Smooth muscle cell (in vitro differentiated cells): ENCODE measurements at regions not wholly inside any gene's neighbourhood (a gene's known extent, or its start where the extent isn't known, plus 50 kb on each side); places are given as distances from the start of the nearest gene placed in this dataset.
A peak's percentile ranks its signal among the peaks of the same experiment; 100 is the strongest.
"Not testable (repeated sequence)": the region's sequence is repeated elsewhere in the genome, so short reads cannot be mapped to it uniquely, and the experiment has no call there.

Experiments used
- DNase-seq: peaks from one replicate; lab custom pipeline; 2025; ENCODE audit not compliant: unreplicated experiment; lab: John Stamatoyannopoulos, UW
- H2AFZ ChIP-seq: fragments of 200-600 bp; sonication (generic); 2 replicates; pipeline ENCODE4 v1.6.0; 2016; ENCODE audit warnings: antibody characterized with exemption, low read depth, mild to moderate bottlenecking
- H3F3A ChIP-seq: fragments of 200-600 bp; sonication (generic); 2 replicates; pipeline ENCODE4 v1.6.0; 2017; ENCODE audit warnings: antibody characterized with exemption, low read depth
- H3K27ac ChIP-seq: fragments of 200-600 bp; sonication (generic); 2 replicates; pipeline ENCODE4 v1.5.1; 2016; ENCODE audit warnings: low read depth, mild to moderate bottlenecking
- H3K27me3 ChIP-seq: fragments of 200-600 bp; sonication (generic); 2 replicates; pipeline ENCODE4 v1.6.1; 2016; ENCODE audit warnings: low read depth, mild to moderate bottlenecking
- H3K36me3 ChIP-seq: fragments of 200-600 bp; sonication (generic); 2 replicates; pipeline ENCODE4 v1.5.1; 2016; ENCODE audit warnings: low read depth
- H3K4me1 ChIP-seq: fragments of 200-600 bp; sonication (generic); 2 replicates; pipeline ENCODE4 v1.5.1; 2016; ENCODE audit warnings: low read depth
- H3K4me2 ChIP-seq: fragments of 200-600 bp; sonication (generic); 2 replicates; pipeline ENCODE4 v1.6.0; 2016; ENCODE audit warnings: mild to moderate bottlenecking
- H3K4me3 ChIP-seq: fragments of 200-600 bp; sonication (generic); 2 replicates; pipeline ENCODE4 v1.5.1; 2016; ENCODE audit warnings: mild to moderate bottlenecking
- H3K79me2 ChIP-seq: fragments of 200-600 bp; sonication (generic); 2 replicates; pipeline ENCODE4 v1.6.0; 2016; ENCODE audit warnings: low read depth, mild to moderate bottlenecking
- H3K9ac ChIP-seq: fragments of 200-600 bp; sonication (generic); 2 replicates; pipeline ENCODE4 v1.6.0; 2016; ENCODE audit warnings: low read depth
- H3K9me3 ChIP-seq: fragments of 200-600 bp; sonication (generic); replicated peaks from 2 replicates; pipeline ENCODE4 v1.5.1; 2016; ENCODE audit warnings: low read depth
- H4K20me1 ChIP-seq: fragments of 200-600 bp; sonication (generic); 2 replicates; pipeline ENCODE4 v1.6.0; 2016; ENCODE audit warnings: low read depth
- WGBS: methylation state at CpG from one replicate; pipeline ENCODE4 v1.1.7; 2016; ENCODE audit warnings: low lambda C conversion rate; 5-methylcytosine and 5-hydroxymethylcytosine counted together

DNA sequence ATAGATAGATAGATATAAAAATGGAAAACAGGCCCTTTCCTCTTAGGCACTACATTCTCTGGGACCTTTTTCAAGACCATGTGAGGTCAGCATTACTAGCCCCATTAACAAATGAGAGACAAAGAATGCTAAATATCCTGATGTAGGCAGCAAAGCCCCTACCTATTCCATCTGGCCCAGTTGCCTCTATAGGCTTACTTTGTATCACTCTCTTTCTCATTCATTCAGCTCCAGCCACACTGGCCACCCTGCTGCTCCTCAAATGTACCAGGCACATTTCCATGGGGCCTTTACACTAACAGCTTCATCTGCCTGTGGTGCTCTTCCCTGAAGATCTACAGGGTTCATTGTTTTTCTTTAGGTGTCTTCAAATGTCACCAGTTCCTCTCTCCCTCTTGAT lies 156.4 kb downstream of the SPDYE17 start:
- not testable (repeated sequence) for H4K20me1 ChIP-seq, H2AFZ ChIP-seq, H3F3A ChIP-seq, H3K27me3 ChIP-seq, H3K4me3 ChIP-seq, H3K4me1 ChIP-seq, H3K9me3 ChIP-seq, H3K4me2 ChIP-seq, H3K27ac ChIP-seq, DNase-seq, H3K79me2 ChIP-seq, H3K9ac ChIP-seq, H3K36me3 ChIP-seq

DNA sequence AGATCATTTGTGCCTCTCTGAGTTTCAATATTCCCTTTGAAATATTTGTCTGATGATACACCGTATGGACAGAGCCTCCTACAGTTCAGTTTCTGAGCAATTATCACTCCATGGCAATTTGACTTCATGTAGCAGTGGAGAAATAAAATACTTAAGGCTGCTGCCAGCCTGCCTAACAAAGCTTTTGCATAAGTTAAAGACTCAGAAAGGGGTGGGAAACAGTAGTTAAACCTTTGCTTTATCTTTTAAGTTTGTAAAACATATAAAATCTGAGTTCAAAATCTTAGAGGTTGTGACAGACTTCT lies 161.7 kb downstream of the SPDYE17 start:
- not testable (repeated sequence) for H3K9ac ChIP-seq, H3K9me3 ChIP-seq, H2AFZ ChIP-seq, H3F3A ChIP-seq, H3K27ac ChIP-seq, H3K4me2 ChIP-seq, H3K4me3 ChIP-seq, DNase-seq, H4K20me1 ChIP-seq, H3K4me1 ChIP-seq, H3K79me2 ChIP-seq, H3K36me3 ChIP-seq, H3K27me3 ChIP-seq
- 9% methylated on average over 1 of the region's 1 CpG for WGBS

GRCh38 chr7:76867364-76867889 lies 164.7 kb downstream of the SPDYE17 start:
- not testable (repeated sequence) for H3F3A ChIP-seq, H3K79me2 ChIP-seq, H3K36me3 ChIP-seq, H3K27me3 ChIP-seq, H3K27ac ChIP-seq, DNase-seq, H4K20me1 ChIP-seq, H3K4me1 ChIP-seq, H3K9me3 ChIP-seq, H3K4me3 ChIP-seq, H2AFZ ChIP-seq, H3K4me2 ChIP-seq, H3K9ac ChIP-seq
- 32% methylated on average over 4 of the region's 4 CpGs for WGBS

DNA sequence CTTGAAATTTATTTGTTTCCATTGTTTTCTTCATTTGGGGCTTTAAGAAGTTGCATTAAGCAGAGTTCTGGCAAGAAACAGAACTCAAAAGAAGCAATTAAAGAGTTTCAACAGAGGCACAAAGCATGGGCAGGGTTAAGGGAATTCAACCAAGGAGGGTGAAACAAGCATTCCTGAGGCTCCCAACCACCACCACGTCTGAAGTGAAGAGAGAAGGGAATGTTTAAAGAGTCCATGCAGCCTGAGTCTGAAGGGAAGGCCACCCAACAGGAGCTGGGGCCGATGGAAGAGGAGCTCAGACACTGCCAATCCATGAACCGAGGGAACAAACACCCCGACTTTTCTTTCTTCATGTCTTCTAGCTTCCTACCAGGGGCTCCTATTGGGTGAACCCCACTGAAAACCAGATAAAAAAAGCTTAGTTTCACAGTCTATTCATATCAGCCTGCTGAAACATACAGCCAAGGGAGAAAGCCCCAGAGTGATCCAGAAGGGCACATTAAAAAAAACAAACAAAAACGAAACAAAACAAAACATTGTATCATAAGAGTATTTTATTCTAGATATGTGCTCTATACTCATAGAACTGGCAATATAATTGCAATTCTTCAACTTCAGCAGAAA lies 168.9 kb downstream of the SPDYE17 start:
- H4K20me1 ChIP-seq, H3K9me3 ChIP-seq, DNase-seq, H3K79me2 ChIP-seq, H3K27me3 ChIP-seq, H3F3A ChIP-seq, H3K4me1 ChIP-seq, H2AFZ ChIP-seq, H3K4me3 ChIP-seq, H3K9ac ChIP-seq, H3K36me3 ChIP-seq, H3K27ac ChIP-seq: not testable (repeated sequence)
- WGBS: 53% methylated on average over 1 of the region's 5 CpGs
- H3K4me2 ChIP-seq: peak overlapping the region; percentile 24

DNA sequence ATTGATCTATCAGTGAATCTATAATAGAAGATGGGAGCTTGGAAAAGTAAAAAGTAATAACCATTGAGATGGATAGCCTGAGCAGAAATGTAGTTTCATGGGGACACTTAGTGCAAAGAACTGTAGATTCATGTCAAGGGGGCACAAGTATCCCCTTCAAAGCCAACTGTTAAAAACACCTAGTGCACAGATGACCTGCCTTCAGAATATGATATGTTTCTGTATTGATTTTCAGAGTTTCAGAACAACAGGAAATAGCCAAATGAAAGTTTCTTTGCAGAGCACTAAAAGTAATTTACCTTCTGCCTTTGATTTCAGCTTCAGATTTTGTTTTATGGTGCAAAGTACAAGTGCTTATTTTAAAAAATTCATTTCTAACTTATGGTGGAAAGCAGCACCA lies 169.9 kb downstream of the SPDYE17 start:
- not testable (repeated sequence) for H3K27ac ChIP-seq, H3K4me3 ChIP-seq, H3K4me2 ChIP-seq, DNase-seq, H3K36me3 ChIP-seq, H4K20me1 ChIP-seq, H3K27me3 ChIP-seq, H3K4me1 ChIP-seq, H3K79me2 ChIP-seq, H3K9me3 ChIP-seq, H3K9ac ChIP-seq, H3F3A ChIP-seq, H2AFZ ChIP-seq

GRCh38 chr7:76859933-76860332 lies 172.2 kb downstream of the SPDYE17 start:
- H3K79me2 ChIP-seq, H3F3A ChIP-seq, H3K4me3 ChIP-seq, H3K27ac ChIP-seq, H3K9me3 ChIP-seq, H3K36me3 ChIP-seq, DNase-seq, H3K9ac ChIP-seq, H2AFZ ChIP-seq, H4K20me1 ChIP-seq, H3K27me3 ChIP-seq, H3K4me2 ChIP-seq, H3K4me1 ChIP-seq: not testable (repeated sequence)
- WGBS: 73% methylated on average over 5 of the region's 5 CpGs

DNA sequence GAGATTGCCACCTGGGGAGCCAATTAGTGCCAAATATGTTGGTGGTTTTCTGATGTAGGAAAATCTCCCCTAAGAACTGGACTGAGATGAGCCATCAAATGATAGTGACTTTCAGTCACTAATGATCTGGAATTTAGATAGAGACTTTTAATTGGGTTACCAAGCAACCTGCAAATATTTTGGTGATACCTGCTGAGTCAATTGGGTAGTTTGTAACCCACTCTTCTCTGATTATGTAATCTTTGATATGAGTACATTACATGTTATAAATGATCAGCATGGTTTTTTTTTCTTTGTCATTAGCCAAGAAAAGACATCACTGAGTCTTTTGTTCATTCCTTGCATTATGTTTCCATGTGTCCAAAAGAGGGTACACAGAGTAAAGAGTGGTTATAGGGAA lies 177.5 kb downstream of the SPDYE17 start:
- not testable (repeated sequence) for H3K4me1 ChIP-seq, H3K4me2 ChIP-seq, H3K79me2 ChIP-seq, H3K27ac ChIP-seq, H4K20me1 ChIP-seq, H3K4me3 ChIP-seq, H3K27me3 ChIP-seq, DNase-seq, H3K9me3 ChIP-seq, H3K36me3 ChIP-seq, H2AFZ ChIP-seq, H3K9ac ChIP-seq, H3F3A ChIP-seq

- not testable (repeated sequence) for H4K20me1 ChIP-seq, H2AFZ ChIP-seq, H3K4me2 ChIP-seq, H3K9ac ChIP-seq, DNase-seq, H3K9me3 ChIP-seq, H3K4me3 ChIP-seq, H3K79me2 ChIP-seq, H3K27ac ChIP-seq, H3K36me3 ChIP-seq, H3K4me1 ChIP-seq, H3F3A ChIP-seq, H3K27me3 ChIP-seq
- WGBS: 75% methylated on average over 6 of the region's 6 CpGs
These were observed 179.2 kb downstream of the SPDYE17 start for GRCh38 chr7:76852787-76853584.

DNA sequence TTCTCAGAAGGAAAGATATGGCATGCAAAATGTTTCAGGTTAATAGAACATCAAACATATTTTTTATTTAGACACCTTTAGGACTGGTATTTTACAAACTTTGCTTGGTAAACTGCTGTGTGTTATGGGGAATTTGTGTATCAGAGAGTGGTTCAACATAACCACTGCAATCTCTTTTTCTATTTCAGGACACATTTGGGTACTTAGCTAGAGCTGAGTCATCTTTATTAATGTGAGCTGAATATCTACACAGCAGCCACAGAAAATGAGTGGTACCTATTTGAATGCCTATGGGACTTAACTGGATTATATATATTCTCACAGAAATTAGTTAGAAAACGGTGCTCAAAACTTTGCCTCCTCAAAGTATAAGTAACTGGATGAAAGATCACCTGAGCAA lies 179.8 kb downstream of the SPDYE17 start:
- H3K27ac ChIP-seq, H3K4me2 ChIP-seq, H3K4me1 ChIP-seq, H3K9ac ChIP-seq, H3K27me3 ChIP-seq, H3K9me3 ChIP-seq, H2AFZ ChIP-seq, H4K20me1 ChIP-seq, H3K4me3 ChIP-seq, H3F3A ChIP-seq, DNase-seq, H3K36me3 ChIP-seq, H3K79me2 ChIP-seq: not testable (repeated sequence)
- 44% methylated on average over 1 of the region's 1 CpG for WGBS
